GM23248 (cell line): ENCODE measurements at regions not wholly inside any gene's neighbourhood (a gene's known extent, or its start where the extent isn't known, plus 50 kb on each side); places are given as distances from the start of the nearest gene placed in this dataset.

Experiments
- DNase-seq: peaks from one replicate; pipeline ENCODE4 v3.0.0-alpha.2; 2015
- H2AFZ ChIP-seq: fragments of 200-600 bp; sonication (generic); 2 replicates; pipeline ENCODE4 v1.6.1; 2016; ENCODE audit warnings: antibody characterized with exemption
- H3F3A ChIP-seq: fragments of 200-600 bp; sonication (generic); 2 replicates; pipeline ENCODE4 v1.6.1; 2016; ENCODE audit warnings: mild to moderate bottlenecking, antibody characterized with exemption, mixed run types; ENCODE audit not compliant: insufficient read depth
- H3K27ac ChIP-seq: fragments of 200-600 bp; sonication (generic); 2 replicates; pipeline ENCODE4 v1.5.1; 2016; ENCODE audit warnings: mild to moderate bottlenecking
- H3K27me3 ChIP-seq: fragments of 200-600 bp; sonication (generic); replicated peaks from 2 replicates; pipeline ENCODE4 v1.6.1; 2016; ENCODE audit warnings: mild to moderate bottlenecking; ENCODE audit not compliant: insufficient read depth
- H3K36me3 ChIP-seq: fragments of 200-600 bp; sonication (generic); 2 replicates; pipeline ENCODE4 v1.6.1; 2016; ENCODE audit warnings: low read depth, mild to moderate bottlenecking
- H3K4me1 ChIP-seq: fragments of 200-600 bp; sonication (generic); 2 replicates; pipeline ENCODE4 v1.6.1; 2016; ENCODE audit warnings: mild to moderate bottlenecking; ENCODE audit not compliant: insufficient read depth
- H3K4me2 ChIP-seq: fragments of 200-600 bp; sonication (generic); one replicate; pipeline ENCODE4 v1.6.1; 2016; ENCODE audit warnings: mild to moderate bottlenecking; ENCODE audit not compliant: unreplicated experiment
- H3K4me3 ChIP-seq: fragments of 200-600 bp; sonication (generic); 2 replicates; pipeline ENCODE4 v1.5.1; 2016; ENCODE audit warnings: mild to moderate bottlenecking
- H3K79me2 ChIP-seq: fragments of 200-600 bp; sonication (generic); 2 replicates; pipeline ENCODE4 v1.6.1; 2016; ENCODE audit warnings: mild to moderate bottlenecking; ENCODE audit not compliant: insufficient read depth
- H3K9ac ChIP-seq: fragments of 200-600 bp; sonication (generic); 2 replicates; pipeline ENCODE4 v1.6.1; 2016; ENCODE audit warnings: mild to moderate bottlenecking
- H3K9me2 ChIP-seq: fragments of 200-600 bp; sonication (generic); 2 replicates; pipeline ENCODE4 v1.6.1; 2016; ENCODE audit warnings: mixed run types, mild to moderate bottlenecking, moderate library complexity; ENCODE audit not compliant: insufficient read depth
- H3K9me3 ChIP-seq: fragments of 200-600 bp; sonication (generic); one replicate; pipeline ENCODE4 v1.6.1; 2017; ENCODE audit warnings: low read depth
- H4K20me1 ChIP-seq: fragments of 200-600 bp; sonication (generic); 2 replicates; pipeline ENCODE4 v1.6.0; 2016; ENCODE audit not compliant: insufficient read depth
- EZH2 ChIP-seq: fragments of 200-600 bp; sonication (generic); IDR thresholded peaks from 2 replicates; pipeline ENCODE4 v1.6.1; 2018; ENCODE audit warnings: antibody characterized with exemption, mild to moderate bottlenecking; ENCODE audit not compliant: insufficient read depth, poor library complexity, severe bottlenecking
- EZH2phosphoT487 ChIP-seq: fragments of 200-600 bp; sonication (generic); IDR thresholded peaks from 2 replicates; pipeline ENCODE4 v1.6.1; 2018; ENCODE audit warnings: antibody characterized with exemption, moderate library complexity, mild to moderate bottlenecking, low read depth; ENCODE audit not compliant: insufficient read depth
- WGBS, 2 experiments: methylation state at CpG; one replicate each; pipeline ENCODE4 v1.1.6; 2015 to 2017; ENCODE audit warnings: low lambda C conversion rate in 2 of 2, low coverage in 1 of 2; ENCODE audit errors: missing lambda C conversion rate in 2 of 2; 5-methylcytosine and 5-hydroxymethylcytosine counted together
- in situ Hi-C: fragments of 300-500 bp; cut with MboI; formaldehyde crosslinking; loops from 2 replicates; pipeline ENCODE4 v1.15.0; 2020

- H3K27ac ChIP-seq, result no peak overlapping the region
- no peaks in the 10 kb centered on the region for H3K4me1 ChIP-seq
- H3K4me2 ChIP-seq, result no peak overlapping the region
- TF ChIP-seq EZH2phosphoT487, result no peak
- no peak for TF ChIP-seq EZH2
- no peaks in the 10 kb centered on the region for H3K9me2 ChIP-seq
- H3K36me3 ChIP-seq, result no peaks in the 10 kb centered on the region
- H3F3A ChIP-seq, result no peaks in the 10 kb centered on the region
- in situ Hi-C loops, result no loop called here
- H3K27me3 ChIP-seq, result no peaks in the 10 kb centered on the region
- no peak overlapping the region for H3K4me3 ChIP-seq
- no peaks in the 10 kb centered on the region for H3K79me2 ChIP-seq
- H3K9ac ChIP-seq, result no peak overlapping the region
- no peak overlapping the region for H2AFZ ChIP-seq
- H3K9me3 ChIP-seq, result no peaks in the 10 kb centered on the region
- no peaks in the 10 kb centered on the region for H4K20me1 ChIP-seq
- WGBS, 2 experiments, result 70 to 78% methylated on average over 4 of the region's 4 CpGs
- DNase-seq, result no peak
Observed at GRCh38 chr7:47709051-47709450, 127.1 kb upstream of the TNS3 start.

DNA sequence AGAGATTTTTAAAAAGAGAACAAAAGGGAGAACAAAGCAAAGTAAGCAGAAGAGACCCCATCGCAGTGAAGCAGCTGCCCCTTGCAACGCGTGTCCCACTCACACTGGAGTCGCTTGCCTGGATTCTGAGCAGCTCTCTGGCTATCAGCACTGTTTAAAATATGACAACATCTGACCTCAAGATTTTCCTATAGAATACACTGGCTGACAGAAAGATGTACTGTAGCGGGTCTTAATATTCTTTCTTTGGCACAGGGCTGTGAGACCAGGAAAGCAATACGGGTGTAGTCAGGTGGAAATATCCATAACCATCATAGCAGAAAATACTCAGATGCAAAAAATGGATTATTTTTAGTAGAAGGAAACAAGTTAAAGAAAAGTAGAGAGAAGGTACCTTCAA, 125.7 kb upstream of the TNS3 start:
- H3K27ac ChIP-seq, result no peak overlapping the region
- no peaks in the 10 kb centered on the region for H3K27me3 ChIP-seq
- no peak for DNase-seq
- no peak overlapping the region for H2AFZ ChIP-seq
- 91 to 95% methylated on average over 6 of the region's 6 CpGs for WGBS, 2 experiments
- H4K20me1 ChIP-seq, result no peaks in the 10 kb centered on the region
- H3F3A ChIP-seq, result no peaks in the 10 kb centered on the region
- H3K9me3 ChIP-seq, result no peaks in the 10 kb centered on the region
- TF ChIP-seq EZH2phosphoT487 (no peak), EZH2 (no peak)
- H3K4me2 ChIP-seq, result no peak overlapping the region
- H3K36me3 ChIP-seq, result no peaks in the 10 kb centered on the region
- no peaks in the 10 kb centered on the region for H3K79me2 ChIP-seq
- in situ Hi-C loops, result no loop called here
- no peak overlapping the region for H3K9ac ChIP-seq
- H3K4me1 ChIP-seq, result no peaks in the 10 kb centered on the region
- no peak overlapping the region for H3K4me3 ChIP-seq
- no peaks in the 10 kb centered on the region for H3K9me2 ChIP-seq

DNA sequence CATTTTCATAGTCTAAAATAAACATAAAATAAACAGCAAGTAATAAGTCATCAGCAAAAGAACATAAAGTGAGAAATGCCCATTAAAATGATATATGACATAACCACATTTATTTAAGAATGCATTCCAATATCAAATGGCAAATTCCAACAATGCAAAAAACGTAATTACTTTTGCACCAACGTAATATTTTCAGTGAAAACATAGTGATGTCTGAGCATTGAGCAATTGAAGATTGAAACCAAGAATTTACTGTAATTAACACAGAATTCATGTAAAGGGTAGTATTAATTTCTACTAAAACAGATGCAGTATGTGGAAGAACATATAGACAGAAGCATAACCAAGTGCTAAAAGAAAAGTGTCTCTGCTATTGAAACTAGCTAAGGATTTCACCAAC, 123.0 kb upstream of the TNS3 start:
- H3K9me3 ChIP-seq, result no peaks in the 10 kb centered on the region
- DNase-seq, result no peak
- no peak for TF ChIP-seq EZH2phosphoT487
- H3K9me2 ChIP-seq, result no peaks in the 10 kb centered on the region
- H3K79me2 ChIP-seq, result no peaks in the 10 kb centered on the region
- no peaks in the 10 kb centered on the region for H3K36me3 ChIP-seq
- H3K27ac ChIP-seq, result no peak overlapping the region
- no peak overlapping the region for H2AFZ ChIP-seq
- H3K9ac ChIP-seq, result no peak overlapping the region
- H3F3A ChIP-seq, result no peaks in the 10 kb centered on the region
- H4K20me1 ChIP-seq, result no peaks in the 10 kb centered on the region
- no peak overlapping the region for H3K4me3 ChIP-seq
- no peaks in the 10 kb centered on the region for H3K27me3 ChIP-seq
- in situ Hi-C loops, result no loop called here
- H3K4me2 ChIP-seq, result no peak overlapping the region
- 55 to 57% methylated on average over 2 of the region's 2 CpGs for WGBS, 2 experiments
- H3K4me1 ChIP-seq, result no peaks in the 10 kb centered on the region

DNA sequence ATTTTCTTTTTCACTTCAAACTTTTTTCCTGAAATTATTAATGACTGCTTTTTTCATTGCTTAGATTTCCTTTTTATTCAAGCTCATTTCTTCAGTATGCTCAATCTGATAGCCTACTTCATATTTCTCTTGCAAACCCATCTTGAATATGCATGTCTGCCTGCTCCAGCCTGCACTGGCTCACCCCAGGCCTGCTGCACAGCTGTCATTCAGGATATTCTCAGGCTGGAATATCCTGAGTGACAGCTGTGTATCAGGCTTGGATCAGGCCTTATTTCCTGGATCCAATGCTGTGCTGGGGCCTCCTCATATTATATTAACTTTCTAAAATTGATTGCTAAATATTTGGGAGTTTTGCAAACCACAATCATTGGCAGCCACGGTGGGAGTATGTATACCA, 120.2 kb upstream of the TNS3 start:
- Histone ChIP-seq H3K27ac (no peak overlapping the region), H3K79me2 (no peaks in the 10 kb centered on the region), H3K27me3 (no peaks in the 10 kb centered on the region), H3K9me2 (no peaks in the 10 kb centered on the region), H3K9me3 (no peaks in the 10 kb centered on the region), H3F3A (no peaks in the 10 kb centered on the region), H3K4me1 (no peaks in the 10 kb centered on the region), H4K20me1 (no peaks in the 10 kb centered on the region), H3K9ac (no peak overlapping the region), H3K4me3 (no peak overlapping the region), H3K36me3 (no peaks in the 10 kb centered on the region), H2AFZ (no peak overlapping the region), H3K4me2 (no peak overlapping the region)
- in situ Hi-C loops, result no loop called here
- no peak for DNase-seq
- WGBS, 2 experiments, result 13 to 15% methylated on average over 1 of the region's 1 CpG
- no peak for TF ChIP-seq EZH2phosphoT487
- TF ChIP-seq EZH2, result no peak

GRCh38 chr7:47698386-47698785, 116.5 kb upstream of the TNS3 start:
- no peak for DNase-seq
- no peak overlapping the region for H3K4me3 ChIP-seq
- no peaks in the 10 kb centered on the region for H3K9me2 ChIP-seq
- no peaks in the 10 kb centered on the region for H3K36me3 ChIP-seq
- H3K4me1 ChIP-seq, result no peaks in the 10 kb centered on the region
- no peaks in the 10 kb centered on the region for H3F3A ChIP-seq
- H3K27ac ChIP-seq, result no peak overlapping the region
- TF ChIP-seq EZH2, result no peak
- no peak for TF ChIP-seq EZH2phosphoT487
- H3K27me3 ChIP-seq, result no peaks in the 10 kb centered on the region
- 35 to 52% methylated on average over 1 of the region's 1 CpG for WGBS, 2 experiments
- no peaks in the 10 kb centered on the region for H4K20me1 ChIP-seq
- no peak overlapping the region for H2AFZ ChIP-seq
- H3K9ac ChIP-seq, result no peak overlapping the region
- H3K79me2 ChIP-seq, result no peaks in the 10 kb centered on the region
- H3K9me3 ChIP-seq, result no peaks in the 10 kb centered on the region
- in situ Hi-C loops, result no loop called here
- H3K4me2 ChIP-seq, result no peak overlapping the region
